Activated T-helper 1 cell treated with anti-CD3 and anti-CD28 coated beads, Interleukin-2, amount 50 U/mL, for 16 hours (primary cell): ENCODE measurements at regions not wholly inside any gene's neighbourhood (a gene's known extent, or its start where the extent isn't known, plus 50 kb on each side); places are given as distances from the start of the nearest gene placed in this dataset.
A peak's percentile ranks its signal among the peaks of the same experiment; 100 is the strongest.
"Not testable (repeated sequence)": the region's sequence is repeated elsewhere in the genome, so short reads cannot be mapped to it uniquely, and the experiment has no call there.

Experiments
- DNase-seq, 2 donors: peaks; one replicate each; pipeline ENCODE4 v3.0.0-alpha.2; 2020; ENCODE audit warnings: low read depth in 1 of 2, low spot score in 1 of 2

DNA sequence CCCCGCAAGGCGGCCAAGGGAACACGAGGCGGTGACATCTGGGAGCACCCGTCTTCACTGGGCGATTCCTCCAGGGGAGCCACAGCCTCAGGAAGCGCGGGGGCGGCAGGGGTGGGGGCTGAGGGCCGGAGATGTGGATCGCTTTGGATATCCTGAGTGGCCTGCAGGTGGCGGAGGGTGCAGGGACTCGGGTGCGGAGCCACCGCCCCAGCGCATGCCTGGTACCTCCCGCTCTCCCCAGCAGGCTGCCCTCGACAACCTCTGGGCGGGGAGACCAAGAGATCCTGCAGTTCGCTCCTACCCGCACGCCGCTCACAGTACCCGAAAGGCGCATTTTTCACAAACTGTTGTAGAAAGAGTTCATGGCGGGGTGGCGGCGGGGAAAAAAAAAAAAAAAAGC lies 162.9 kb upstream of the PRKX start:
- DNase-seq, result not testable (repeated sequence)

DNA sequence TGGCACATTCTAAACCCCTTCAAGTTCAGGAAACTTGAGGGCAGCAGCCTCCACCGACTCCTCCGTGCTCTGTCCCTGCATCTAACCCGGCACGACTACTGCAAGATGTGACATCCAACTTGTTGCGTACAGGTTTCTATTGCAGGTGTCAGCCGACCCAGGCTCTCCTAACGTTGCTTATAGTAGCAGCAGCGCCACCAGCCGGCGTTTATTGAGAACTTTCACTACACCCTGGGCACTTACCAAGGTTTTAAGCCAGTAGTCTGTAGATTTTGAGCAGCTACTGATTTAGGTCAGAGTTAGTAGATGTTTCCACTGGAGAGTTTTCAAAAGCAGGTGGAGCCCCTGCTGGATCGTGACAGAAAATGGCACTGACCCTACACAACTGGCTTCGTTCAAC lies 162.2 kb upstream of the PRKX start:
- DNase-seq, result not testable (repeated sequence)

DNA sequence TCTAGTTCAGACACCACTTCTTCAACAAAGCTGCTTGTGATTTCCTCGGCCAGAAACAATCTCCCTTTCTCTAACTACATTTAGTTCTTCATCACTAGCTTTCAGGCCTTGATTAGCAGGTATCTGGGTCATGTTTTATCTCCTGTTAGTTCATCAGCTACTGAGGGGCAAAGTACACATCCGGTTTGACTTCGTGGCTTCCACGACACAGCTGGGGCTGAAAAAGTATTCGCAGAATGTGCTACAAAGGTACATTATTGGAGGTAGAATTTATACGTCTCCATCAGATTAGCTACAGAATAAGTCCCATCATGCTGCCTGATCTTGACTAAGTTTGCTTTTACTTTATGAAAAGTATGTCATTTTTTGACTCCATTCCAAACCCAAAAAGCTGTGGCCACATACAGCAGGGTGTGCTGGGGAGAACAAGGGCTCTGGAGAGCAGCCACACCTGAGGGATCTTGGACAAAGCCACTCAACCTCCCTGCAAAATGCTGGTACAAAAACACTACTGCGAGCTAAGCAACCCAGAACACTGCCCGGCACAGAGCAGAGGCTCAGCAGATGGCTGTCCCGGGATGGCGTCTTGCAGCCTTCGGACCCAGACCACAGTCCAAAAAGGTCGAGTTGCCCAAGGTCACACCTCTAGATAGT lies 158.9 kb upstream of the PRKX start:
- DNase-seq, result not testable (repeated sequence)

DNA sequence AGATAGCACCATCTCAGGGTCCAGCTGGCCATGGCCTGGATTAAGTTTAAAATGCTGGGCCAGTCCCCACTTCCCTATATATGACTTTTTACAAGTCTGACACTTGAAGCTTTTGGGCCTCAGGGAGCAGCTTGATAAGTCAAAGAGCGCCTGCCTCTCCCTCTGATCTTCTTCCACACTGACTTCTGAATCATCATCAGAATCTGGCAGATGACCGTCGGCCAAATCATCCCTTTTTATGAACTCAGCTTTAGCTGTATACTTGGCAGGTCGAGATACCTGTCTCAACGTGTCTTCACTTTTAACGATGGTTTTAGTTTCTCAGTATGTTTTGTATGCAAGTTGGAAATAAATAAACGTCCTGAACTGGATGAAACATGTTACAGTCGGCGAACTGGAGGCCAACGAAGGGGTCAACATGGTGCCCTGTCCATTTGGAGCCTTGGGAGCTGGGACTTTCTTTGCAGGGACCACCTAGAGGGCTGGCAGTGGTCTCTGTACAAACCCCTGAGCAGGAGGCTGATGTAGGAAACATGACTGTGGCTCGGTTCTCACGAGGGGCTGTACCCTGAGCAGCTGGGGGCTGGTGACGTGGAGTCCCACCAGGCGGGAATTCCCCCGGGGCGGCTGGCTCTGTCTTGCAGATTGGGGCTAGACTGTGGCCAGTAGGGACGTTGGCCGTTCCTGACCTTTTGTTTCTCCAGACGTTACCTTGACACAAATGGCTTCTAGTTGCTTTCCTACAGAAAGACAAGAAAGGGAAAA lies 153.8 kb upstream of the PRKX start:
- DNase-seq, result not testable (repeated sequence)

DNA sequence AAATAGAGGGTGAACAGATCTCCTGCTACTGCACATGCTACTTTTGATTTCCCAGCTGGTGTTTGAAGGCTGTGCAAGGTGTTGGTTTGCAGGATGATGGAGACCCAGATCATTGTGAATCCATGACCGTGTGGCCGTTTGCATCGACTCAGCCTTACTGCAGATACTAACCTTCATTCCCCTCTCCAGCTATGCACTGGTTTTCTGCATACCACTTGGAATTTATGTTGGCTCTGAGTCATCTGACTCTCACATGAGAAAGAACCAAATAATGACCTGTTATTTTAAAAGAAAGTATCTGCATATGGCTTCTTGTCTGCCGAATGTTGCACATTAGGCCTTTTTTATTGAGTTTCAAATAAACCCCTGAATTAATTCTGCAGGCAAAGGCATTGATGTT lies 144.9 kb upstream of the PRKX start:
- not testable (repeated sequence) for DNase-seq

DNA sequence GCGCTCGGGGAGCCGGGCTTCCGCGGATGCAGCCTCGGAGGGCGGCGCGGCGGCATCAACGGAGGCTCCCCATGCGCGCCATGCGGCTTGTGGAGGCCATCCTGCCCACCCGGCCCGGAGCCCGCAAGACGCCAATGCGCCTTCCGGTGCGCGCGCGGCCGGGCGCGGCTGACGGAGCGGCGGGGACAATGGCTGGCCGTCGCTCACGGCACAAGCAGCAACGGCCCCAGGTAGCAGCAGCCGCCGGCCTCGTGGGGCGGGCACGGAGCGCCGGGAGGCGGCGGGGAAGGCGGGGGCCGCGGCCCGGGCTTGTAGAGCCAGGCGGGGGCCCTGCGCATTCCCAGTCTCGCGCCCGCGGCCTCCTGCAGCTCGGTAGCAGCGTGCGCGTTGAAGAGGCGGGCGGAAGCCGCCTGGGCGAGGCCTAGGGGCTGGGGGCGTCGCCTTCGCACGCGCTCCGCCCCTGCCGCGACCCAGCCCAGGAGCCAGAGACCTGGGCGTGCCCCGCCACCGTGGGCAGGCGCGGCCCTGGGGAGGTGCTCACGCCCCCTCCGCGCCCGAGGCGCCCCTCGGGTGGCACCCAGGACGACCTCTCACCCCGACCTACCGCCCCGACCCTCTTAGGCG lies 130.2 kb upstream of the PRKX start:
- not testable (repeated sequence) for DNase-seq

DNA sequence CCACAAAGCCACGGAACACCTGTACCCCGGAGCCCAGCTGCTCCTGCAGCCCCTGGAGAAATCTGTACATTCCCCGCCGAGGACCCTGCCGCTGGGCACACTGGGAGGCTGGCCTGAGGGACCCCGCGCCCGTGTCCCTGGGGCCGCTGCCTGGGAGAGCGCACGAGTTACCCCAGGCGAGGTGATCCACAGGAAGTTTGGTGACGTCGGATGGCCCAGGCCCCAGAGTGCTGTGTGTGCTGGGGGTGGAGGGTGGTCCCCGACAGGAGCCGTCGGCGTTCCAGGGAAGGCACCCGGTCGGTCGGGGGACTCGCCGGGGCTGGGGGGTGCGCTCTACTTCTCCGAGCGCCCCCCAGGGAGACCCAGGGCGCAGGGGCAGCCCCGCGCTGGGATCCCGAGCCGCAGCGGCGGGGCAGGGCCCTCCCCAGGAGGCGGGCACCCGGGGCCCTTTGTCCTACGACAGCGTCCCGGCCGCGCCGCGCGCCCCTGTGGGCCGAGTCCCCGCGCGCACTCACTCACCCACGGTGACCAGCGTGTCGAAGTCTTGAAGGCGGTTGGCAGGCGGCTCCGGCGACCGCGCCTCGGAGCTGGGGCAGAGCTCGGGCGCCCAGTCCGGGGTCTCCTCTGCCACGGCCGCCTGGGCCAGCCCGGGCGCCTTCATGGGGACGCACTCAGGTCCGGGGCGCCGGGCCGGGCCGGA lies 129.5 kb upstream of the PRKX start:
- peak in 1 of 2 donors; percentile 9 for DNase-seq

DNA sequence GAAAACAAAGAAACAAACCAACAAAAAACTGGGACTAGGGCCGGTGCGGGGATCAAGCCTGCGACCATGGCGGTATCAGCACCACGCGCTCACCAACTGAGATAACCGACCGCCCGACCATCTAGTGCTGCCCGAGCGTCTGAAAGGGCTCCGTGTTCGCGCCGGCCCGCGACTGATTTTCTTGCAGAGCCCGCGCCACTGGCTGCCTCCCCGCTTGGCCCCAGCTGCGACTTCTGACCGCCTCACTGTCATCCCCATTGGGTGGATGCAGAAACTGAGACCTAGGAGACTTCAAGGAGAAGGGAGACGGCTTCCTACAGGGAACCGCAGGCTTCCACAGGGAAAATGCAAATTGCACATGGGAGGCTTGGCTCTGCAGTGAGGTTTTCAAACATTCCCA lies 125.3 kb upstream of the PRKX start:
- DNase-seq, result not testable (repeated sequence)

DNA sequence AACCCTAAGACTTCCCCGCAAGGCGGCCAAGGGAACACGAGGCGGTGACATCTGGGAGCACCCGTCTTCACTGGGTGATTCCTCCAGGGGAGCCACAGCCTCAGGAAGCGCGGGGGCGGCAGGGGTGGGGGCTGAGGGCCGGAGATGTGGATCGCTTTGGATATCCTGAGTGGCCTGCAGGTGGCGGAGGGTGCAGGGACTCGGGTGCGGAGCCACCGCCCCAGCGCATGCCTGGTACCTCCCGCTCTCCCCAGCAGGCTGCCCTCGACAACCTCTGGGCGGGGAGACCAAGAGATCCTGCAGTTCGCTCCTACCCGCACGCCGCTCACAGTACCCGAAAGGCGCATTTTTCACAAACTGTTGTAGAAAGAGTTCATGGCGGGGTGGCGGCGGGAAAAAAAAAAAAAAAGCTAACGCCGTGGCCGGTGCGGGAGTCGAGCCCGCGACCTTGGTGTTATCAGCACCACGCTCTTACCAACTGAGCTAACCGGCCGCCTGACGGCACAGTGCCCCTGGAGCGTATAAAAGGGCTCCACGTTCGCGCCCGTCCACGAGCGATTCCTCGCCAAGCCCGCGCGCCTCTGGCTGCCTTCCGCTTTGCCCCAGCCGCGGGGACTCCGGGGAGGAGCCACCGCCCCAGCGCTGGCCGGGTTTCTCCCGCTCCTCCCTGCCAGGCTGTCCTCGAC lies 124.7 kb upstream of the PRKX start:
- not testable (repeated sequence) for DNase-seq

DNA sequence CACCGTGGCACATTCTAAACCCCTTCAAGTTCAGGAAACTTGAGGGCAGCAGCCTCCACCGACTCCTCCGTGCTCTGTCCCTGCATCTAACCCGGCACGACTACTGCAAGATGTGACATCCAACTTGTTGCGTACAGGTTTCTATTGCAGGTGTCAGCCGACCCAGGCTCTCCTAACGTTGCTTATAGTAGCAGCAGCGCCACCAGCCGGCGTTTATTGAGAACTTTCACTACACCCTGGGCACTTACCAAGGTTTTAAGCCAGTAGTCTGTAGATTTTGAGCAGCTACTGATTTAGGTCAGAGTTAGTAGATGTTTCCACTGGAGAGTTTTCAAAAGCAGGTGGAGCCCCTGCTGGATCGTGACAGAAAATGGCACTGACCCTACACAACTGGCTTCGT lies 123.8 kb upstream of the PRKX start:
- not testable (repeated sequence) for DNase-seq

DNA sequence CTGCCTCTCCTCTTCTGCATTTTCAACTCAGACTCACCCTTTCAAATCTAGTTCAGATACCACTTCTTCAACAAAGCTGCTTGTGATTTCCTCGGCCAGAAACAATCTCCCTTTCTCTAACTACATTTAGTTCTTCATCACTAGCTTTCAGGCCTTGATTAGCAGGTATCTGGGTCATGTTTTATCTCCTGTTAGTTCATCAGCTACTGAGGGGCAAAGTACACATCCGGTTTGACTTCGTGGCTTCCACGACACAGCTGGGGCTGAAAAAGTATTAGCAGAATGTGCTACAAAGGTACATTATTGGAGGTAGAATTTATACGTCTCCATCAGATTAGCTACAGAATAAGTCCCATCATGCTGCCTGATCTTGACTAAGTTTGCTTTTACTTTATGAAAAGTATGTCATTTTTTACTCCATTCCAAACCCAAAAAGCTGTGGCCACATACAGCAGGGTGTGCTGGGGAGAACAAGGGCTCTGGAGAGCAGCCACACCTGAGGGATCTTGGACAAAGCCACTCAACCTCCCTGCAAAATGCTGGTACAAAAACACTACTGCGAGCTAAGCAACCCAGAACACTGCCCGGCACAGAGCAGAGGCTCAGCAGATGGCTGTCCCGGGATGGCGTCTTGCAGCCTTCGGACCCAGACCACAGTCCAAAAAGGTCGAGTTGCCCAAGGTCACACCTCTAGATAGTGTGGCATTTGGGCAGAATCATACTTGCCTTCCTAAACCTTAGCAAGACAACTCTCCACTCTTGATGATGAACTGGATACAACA lies 120.5 kb upstream of the PRKX start:
- not testable (repeated sequence) for DNase-seq

DNA sequence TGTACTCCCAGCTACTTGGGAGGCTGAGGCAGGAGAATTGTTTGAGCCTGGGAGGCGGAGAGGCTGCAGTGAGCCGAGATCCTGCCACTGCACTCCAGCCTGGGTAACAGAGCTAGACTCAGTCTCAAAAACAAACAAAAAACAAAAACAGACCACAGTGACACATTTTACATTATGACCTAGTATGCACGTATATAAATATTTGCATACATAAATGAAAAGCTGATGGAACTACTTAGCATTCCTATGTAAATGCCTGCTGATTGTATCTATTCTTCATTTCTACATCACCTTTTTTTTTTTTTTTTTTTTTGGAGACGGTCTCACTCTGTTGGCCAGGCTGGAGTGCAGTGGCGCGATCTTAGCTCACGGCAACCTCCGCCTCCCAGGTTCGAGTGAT lies 116.6 kb upstream of the PRKX start:
- DNase-seq, result not testable (repeated sequence)

DNA sequence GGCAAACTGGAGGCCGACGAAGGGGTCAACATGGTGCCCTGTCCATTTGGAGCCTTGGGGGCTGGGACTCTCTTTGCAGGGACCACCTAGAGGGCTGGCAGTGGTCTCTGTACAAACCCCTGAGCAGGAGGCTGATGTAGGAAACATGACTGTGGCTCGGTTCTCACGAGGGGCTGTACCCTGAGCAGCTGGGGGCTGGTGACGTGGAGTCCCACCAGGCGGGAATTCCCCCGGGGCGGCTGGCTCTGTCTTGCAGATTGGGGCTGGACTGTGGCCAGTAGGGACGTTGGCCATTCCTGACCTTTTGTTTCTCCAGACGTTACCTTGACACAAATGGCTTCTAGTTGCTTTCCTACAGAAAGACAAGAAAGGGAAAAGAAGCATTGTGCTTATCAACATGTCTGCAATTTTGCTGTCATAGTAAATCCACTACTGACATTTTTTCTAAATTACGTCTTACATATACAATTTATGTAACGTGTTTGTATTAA lies 115.6 kb upstream of the PRKX start:
- not testable (repeated sequence) for DNase-seq

DNA sequence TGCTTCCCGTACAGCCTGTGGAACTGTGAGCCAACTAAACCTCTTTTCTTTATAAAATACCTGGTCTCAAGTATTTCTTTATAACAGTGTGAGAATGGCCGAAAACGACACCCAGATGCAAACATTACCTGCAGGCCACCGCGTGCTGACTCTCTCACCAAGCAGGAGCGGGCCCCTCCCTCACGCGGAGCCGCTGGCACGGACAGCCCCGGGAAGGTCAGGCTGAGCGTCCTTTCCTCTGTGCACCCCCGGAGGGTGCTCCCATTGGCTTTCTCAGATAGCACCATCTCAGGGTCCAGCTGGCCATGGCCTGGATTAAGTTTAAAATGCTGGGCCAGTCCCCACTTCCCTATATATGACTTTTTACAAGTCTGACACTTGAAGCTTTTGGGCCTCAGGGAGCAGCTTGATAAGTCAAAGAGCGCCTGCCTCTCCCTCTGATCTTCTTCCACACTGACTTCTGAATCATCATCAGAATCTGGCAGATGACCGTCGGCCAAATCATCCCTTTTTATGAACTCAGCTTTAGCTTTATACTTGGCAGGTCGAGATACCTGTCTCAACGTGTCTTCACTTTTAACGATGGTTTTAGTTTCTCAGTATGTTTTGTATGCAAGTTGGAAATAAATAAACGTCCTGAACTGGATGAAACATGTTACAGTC lies 115.1 kb upstream of the PRKX start:
- DNase-seq, result not testable (repeated sequence)

DNA sequence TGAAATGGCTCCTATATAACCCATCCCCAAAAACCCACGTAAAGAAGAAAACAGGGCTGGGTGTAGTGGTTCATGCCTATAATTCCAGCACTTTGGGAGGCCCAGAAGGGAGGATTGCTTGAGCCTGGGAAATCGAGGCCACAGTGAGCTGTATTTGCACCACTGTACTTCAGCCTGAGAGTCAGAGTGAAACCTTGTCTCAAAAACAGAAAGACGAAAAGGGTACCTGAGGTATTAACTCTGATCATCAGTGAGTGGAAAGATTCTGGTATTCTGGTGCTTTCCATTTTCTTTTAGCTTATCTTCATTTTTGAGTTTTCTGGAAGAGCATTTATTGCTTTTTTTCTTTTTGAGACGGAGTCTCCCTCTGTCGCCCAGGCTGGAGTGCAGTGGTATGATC lies 110.6 kb upstream of the PRKX start:
- not testable (repeated sequence) for DNase-seq

DNA sequence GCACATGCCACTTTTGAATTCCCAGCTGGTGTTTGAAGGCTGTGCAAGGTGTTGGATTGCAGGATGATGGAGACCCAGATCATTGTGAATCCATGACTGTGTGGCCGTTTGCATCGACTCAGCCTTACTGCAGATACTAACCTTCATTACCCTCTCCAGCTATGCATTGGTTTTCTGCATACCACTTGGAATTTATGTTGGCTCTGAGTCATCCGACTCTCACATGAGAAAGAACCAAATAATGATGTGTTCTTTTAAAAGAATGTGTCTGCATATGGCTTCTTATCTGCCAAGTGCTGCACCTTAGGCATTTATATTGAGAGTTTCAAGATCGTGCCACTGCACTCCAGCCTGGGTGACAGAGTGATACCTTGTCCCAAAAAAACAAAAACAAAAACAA lies 106.7 kb upstream of the PRKX start:
- no peak for DNase-seq

DNA sequence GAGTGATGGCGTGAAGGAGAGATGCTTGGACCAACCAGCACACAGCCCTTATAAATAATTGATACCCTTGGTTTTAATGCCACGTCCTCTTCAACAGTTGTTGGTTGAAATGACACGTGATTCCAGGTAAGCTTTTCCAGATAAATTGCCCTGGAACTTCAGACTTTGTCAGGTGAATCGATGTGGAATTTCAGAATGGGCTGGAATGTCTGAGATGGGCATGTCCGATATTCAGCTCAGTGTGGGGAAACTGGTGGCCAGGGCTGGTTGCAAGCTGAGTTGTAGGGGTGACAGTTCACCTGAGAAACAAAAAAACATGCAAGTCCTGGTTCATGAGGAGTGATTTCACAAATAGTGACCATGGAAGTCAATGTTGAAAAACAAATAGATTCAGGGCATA lies 104.0 kb upstream of the PRKX start:
- not testable (repeated sequence) for DNase-seq

DNA sequence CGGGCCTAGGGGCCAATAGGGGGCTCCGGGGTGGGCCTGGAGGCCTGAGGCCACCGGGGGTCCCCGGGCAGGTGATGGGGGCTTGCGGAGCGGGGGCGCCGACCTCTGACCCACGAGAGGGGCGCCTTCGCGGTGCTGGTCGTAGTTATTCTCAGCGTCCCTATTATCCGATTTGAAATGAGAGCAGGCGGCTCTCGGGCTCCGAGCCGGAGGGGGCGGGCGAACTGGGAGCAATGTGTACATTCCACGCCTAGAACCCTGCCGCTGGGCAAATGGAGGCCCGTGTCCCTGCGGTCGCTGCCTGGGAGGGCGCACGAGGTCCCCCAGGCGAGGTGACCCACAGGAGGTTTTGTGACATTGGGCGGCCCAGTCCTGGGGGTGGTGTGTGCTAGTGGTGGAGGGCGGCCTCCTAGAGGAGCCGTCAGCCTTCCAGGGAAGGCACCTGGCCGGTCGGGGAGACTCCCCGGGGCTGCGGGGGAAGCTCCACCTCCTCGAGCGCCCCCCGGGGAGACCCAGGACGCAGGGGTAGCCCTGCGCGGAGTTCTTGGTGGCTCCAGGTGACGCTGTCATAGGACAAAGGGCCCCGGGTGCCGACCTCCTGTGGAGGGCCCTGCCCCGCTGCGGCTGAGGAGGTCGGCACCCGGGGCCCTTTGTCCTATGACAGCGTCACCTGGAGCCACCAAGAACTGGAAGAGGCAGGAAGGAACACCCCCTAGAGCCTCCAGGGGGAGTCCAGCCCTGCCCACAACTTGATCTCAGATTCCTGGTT lies 102.6 kb upstream of the PRKX start:
- peak in 1 of 2 donors; percentile 10 for DNase-seq
